T follicular helper cell (primary cell): ENCODE measurements at regions not wholly inside any gene's neighbourhood (a gene's known extent, or its start where the extent isn't known, plus 50 kb on each side); places are given as distances from the start of the nearest gene placed in this dataset.

Experiments
- DNase-seq: peaks from one replicate; pipeline ENCODE4 v3.0.0-alpha.2; 2020; ENCODE audit warnings: low read depth

DNA sequence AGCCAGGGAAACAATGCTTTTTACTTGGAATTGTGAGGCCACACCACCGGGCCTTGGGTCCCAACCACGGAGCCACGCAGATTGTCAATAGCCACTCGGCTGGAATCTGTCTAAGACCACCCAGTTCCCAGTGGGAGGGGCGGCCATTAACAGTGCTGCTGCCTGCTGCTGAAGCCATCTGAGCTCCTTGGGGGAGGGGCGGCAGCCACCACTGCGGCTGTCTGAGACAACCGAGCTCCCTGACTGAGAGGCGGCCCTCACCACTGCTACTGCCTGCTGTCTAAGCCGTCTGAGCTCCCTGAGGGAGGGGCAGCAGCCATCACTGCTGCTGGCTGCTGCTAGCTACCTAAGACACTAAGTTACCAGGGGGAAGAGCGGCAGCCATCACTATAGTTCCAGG lies 64.3 kb downstream of the DMRTA2 start:
- DNase-seq, result no peak

DNA sequence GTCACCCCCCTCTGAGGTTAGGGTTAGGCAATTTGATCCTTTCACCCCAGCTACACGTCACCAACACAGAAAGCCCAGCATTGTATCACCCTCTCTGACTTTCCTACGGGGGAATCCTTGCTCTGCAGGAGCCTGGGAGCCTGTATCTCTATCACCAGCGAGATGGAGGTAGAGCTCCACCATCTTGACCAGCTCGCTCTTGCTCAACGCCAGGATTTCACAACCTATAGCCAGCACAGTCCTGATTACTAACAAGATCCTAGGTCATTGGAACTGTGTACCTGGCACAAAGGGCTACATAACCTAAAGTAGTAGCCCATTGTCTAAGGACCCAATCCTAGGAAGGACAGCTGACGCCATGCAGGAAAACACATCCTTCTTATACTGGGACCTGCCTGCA lies 66.1 kb downstream of the DMRTA2 start:
- no peak for DNase-seq

DNA sequence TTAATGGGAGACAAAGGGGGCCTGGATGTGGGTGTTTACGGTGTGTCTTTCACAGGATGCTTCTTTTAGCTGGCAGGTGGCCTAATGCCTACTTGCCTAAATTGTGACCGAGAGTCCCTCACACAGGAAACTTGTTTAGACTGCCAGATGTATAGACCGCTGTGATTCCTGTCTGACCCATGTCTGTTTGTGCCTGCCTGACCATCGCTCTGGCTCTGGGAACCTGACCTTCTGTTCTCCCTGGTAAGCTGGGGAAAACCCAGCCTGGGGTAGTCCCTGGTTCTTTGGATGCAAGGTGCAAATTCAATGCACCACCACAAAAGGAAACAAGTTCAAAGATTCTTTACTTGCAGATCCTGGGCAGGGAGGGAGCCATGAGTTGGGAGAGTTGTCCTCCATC lies 68.4 kb downstream of the DMRTA2 start:
- DNase-seq, result no peak

DNA sequence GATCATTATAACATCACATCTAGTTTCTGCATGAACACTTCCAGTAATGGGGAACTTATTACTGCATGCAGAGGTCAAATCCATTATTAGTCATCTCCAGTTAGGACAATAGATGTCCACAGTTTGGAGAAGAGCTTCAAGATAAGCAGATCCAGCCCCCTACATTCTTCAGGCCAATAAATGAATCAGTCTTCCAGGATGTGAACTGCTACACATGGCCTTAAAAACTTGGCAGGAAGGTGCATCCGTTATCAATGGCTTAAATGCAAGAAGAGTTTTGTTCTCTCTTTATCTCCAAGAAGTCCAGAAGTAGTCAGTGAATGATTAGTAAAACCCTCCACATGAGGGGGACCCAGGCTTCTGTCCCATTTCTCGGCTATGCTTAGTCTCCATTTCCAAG lies 70.8 kb downstream of the DMRTA2 start:
- DNase-seq, result no peak

DNA sequence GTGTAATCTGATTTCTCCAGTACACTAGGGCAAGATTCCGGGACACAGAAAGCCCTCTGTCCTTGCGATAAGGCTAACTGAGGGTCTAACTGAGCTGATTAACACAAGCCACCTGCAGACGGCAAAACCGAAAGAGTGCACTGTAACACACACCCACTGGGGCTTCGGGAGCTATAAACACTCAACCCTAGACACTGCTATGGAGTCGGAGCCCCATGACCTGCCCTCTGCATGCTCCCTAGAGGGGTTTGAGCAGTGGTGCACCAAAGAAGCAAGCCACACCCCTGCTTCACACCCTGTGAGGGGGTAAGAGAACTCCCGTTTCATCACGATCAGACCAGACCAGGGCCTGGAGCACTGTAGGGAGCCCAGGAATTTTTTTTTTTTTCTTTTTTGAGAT lies 72.4 kb downstream of the DMRTA2 start:
- no peak for DNase-seq

DNA sequence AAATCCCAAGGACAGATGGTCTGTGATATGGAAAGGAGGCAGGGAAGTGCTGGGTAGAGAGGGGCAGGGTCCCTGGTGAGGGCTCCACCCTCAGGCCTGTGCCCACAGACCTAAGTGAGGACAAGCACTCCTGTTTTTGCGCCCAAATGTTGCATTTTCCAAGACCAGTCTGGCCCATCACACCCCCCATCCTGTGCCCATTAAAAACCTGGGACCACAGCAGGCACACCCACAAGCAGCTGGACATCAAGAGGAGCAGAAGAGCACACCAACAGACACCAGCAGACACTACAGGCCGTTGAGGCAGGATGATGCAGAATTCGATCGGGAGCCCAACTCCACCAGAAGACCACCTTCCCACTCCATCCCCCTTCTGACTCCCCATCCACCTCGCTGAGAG lies 72.8 kb downstream of the DMRTA2 start:
- DNase-seq, result no peak

DNA sequence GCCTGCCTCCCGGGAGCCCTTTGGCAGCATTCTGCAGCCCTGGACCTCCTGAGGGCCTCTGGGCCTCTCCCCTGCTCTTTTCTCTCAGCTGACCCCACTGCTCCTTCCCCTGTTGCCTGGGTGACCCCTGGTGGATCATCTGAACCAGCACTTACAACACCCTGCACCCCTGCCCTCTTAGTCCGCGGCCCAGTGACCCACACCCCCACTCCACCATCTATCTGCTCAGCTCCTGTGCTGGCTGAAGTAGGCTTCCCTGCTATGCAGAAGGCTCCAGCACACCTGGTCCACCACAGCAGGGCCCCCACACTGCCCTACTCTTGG lies 74.0 kb downstream of the DMRTA2 start:
- DNase-seq, result no peak

DNA sequence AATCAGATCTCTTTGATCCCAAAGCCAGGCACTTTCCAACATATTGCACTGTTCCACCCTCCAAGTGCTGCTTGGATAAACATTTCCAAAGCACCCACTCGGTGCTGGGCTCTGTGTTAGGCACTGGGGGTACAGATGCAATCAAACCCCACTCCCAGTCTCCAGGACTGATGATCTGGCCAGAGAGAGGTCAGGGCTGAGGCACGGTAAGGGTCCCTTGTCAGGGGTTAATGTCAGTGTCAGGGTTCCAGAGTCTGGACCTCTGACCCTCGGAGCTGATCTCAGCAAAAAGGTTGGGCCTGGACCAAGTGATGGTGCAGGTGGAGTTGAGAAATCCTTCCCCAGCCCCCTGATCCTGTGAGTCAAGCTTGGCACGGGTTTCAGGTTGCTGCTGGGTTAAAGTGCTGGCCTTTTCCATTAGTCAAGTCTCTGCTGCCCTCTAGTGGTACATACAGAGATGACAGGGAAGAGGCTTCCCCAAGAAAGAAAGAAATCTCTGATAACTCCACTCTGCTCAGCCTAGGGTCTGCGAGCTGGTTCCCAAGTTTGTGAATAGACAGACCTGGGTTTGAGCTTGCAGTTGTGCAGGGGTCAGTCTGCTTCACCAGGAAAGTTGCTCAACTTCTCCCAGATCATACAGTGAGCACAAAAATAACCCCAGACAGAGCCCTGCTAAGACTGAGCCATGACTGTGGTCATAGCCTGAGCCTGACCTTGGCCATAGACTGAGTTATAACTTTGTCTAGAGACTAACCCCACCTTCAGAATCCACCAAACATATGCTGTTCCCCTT lies 74.6 kb downstream of the DMRTA2 start:
- peak; percentile 22 for DNase-seq

DNA sequence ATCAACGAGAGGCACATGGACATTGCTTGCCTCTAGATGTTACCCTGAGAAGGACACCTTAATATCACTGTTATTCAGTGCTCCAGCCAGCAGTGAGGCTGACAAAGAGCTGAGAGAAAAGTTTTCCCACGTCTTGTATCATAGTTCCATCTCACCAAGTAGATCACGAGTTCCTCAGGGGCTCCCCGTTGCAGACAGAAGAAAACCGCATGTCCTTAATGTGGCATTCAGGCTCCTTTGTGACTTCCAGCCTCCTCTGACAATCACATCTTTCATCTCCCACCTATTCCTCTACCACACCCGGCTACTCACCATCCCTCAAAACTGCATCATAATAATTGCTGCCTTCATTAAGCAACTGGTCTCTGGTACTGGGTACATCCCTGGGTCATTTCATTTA lies 75.3 kb downstream of the DMRTA2 start:
- no peak for DNase-seq

DNA sequence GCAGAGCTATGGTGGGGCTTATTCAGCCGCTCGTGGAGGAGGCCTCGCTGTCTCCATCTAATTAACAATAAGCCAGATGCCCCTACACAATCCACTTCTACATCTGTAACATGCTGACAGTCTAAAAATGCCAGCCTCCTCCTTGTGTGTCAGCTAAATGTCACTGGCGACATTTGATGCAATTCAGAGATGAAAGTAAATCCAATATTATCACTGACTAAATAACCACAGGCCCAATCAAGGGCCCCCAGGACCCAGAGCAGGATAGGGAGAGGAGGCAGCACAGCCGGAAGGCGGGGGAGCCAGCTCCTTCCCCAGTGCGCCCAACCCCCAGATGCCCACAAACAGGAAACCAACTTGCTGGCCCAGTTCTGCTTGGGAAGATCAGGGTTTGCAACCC lies 76.6 kb downstream of the DMRTA2 start:
- DNase-seq, result no peak

DNA sequence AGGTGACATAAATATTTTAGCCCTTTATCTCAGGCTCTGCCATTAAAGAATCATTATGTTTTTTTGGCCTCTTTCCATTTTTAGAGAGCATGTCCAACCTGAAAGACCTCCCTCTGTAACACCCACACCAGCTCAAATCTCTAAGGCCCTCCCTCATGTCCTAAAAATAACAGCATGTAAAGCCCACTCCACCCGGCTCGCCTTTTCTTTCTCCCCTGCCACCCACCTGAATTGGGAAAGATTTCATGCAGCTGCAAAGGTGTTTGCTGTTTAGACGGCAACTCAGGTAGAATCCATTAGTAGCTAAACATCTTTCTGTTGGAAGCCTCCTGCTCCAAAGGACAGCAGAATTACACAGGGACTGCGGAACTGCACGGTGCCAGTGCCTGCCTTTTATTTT lies 79.9 kb downstream of the DMRTA2 start:
- no peak for DNase-seq

DNA sequence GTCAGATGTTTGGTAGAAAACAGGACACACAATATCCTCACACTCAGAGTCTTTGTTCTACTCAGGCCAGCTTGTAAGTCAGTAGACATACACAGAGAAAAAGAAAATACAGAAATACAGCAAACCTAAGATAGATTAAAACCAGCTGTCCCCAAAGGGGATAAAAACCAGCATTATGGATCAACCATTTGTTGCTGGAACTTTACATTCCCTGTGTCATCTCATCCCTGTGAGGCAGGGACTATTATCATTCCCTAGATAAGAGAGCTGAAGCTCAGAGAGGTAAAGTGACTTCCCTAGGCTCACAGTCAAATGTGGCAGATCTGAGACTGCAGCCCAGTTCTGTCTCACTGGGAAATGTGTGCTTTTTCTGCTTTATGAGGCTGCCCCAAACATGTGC lies 80.7 kb downstream of the DMRTA2 start:
- DNase-seq, result no peak

DNA sequence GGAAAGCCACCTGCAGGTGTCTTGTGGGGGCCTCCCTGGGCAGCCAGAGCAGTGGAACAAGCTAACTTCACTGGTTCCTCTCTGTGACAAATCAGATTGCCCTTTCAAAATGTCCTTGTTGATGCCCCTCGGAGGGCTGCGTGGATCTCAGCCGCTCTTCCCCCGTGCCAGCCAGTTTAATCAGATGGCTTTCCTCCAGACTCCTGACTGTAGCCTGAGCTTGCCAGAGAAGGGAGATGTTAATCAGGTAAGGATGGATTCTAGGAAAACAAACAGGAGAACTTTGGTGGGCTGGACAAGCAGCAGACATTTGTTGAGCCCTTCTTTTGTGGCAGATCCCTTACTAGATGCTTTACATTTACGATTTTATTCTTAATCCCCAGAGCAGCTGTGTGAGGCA lies 88.2 kb downstream of the DMRTA2 start:
- DNase-seq, result no peak

DNA sequence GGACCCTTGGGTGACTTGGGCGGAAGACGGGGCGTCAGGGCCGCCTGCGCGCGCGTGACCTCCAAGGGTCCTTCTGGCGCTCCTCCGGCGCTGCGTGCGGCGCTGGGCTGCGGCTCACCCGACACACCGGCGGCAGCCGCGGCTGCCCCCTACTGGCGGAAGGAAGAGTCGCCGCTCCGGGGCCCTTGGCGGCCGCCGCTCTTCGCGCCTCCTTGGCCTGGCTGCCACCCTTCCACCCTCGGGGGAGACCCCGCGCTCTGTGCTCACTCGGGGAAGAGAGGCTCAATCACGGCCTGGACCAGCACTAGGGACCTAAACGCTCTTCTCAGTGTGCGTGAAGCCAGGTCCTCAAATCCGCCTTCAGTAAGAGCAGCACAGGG lies 89.7 kb downstream of the DMRTA2 start:
- DNase-seq, result peak; percentile 7

DNA sequence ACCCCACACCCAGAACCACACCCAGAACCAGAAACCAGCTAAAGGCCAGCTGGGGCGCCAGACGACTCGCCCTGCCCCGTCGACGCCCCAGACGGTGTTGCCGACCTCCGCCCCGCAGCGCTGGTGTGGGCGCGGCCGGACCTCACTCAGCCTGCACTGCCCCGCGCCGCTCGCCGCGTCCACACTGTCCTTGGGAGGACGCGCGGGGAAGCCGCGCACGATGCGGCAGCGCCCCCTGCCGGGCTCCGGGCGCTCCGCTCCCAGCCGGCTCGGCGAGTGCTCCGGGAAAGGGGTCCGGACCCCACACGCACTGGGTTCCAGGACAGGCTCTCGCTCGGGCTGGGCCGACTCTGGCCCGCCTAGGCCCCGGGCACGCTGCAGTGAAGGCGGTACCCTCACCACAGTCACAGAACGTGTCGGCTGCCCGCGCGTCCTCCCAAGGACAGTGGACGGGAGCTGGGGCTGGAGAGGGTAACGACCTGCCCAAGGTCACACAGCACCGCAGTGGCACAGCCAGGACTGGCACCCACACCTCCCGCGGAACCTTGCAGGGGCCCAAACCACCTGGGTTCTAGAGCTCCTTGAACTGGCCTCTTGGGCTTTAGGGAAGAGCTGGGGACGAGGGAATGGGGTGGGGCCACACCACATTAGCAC lies 90.2 kb downstream of the DMRTA2 start:
- DNase-seq, result peak; percentile 3

DNA sequence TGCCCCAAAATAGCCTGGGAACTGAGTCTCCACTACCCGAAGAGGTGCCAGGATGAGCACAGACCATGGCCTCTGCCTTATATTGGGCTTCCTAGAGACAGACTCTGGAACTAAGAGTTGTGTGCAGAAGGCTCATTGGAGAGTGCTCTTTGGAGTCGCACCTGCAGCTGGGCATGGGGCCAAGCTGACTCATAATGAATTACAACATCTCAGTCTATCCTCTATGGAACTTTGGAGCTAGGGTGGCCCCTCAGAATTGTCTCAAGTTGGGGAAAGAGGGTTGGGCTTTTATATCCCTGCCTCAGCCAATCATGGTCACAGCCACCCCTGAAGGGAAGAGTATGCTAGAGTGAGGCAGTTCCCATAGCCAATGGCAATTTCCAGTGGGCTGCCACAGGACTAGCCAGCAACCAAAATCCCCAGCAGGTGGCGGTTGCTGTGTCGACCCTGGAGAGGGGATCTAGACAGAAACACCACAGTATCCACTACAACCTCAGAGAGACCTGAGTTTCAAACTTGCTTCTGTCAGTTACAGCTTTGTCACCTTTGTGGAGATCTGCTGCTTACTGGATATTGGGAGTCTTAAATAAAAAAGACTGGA lies 93.8 kb downstream of the DMRTA2 start:
- no peak for DNase-seq

DNA sequence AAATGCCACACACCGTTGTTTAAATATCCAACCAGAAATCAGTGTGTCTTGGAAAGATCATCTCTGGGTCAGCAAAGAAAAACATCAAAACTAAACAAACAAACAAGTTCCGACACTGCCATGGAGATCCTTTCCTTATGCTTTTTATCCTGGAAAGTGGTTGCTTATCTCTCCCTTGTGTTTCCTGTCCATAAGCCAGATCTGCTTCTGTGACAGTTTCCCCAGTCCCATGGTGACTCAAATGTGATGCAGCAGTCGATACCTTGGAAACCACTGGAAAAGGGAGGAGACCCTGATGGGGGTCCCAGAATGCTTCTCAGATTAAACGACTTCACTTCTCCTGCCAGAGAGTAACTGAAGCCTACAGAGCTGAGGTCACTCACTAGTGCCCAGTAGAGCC lies 94.7 kb downstream of the DMRTA2 start:
- no peak for DNase-seq

DNA sequence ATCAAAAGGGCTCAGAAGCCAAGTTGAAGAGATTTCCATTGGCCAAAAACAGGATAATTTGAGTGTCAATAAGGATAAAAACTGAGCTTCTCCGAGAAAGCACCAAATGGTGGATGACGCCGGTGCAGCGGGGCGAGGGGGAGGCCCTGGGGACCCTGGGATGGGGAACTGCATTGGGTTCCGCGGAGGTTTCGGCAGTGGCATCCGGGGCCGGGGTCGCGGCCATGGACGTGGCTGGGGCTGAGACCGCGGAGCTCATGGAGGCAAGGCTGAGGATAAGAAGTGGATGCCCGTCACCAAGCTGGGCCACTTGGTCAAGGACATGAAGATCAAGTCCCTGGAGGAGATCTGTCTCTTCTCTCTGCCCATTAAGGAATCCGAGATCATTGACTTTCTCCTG lies 97.2 kb downstream of the DMRTA2 start:
- no peak for DNase-seq

DNA sequence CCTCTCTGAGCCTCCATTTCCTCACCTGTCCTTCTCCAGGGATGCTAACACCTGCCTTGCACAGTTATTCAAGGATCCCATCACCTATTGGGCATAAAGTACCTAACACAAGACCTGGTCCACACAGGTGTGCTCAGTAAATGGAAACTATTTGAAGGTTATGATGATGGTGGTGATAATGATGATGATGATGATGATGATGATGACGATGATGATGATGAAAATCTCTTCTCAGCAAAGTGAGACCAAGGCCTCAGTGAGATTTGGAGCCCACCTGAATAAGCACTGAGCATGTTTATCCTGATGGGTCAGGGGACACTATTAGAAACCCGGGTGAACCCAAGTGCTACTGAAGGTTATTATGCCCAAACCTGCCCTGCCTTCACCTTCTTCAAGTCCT lies 100.7 kb downstream of the DMRTA2 start:
- DNase-seq, result no peak

DNA sequence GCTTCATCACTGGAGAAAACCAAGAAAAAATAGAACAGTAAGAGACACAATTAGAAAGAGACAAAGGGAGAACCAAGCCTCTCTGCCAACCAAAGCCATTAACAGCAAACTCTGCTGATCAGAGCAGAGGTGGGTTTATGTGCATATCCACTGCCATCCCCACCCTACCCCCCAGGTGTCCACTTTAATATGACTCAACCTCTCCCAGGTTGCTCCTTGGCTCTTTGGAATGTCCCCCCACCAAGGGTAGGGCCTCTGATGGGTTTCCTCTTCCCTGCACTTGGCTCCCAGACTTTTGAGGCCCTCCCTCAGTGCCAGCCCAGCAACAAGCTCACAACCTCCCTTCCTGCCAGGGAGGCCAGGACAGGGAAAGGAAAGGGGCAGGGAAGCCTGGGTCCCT lies 104.8 kb downstream of the DMRTA2 start:
- no peak for DNase-seq

DNA sequence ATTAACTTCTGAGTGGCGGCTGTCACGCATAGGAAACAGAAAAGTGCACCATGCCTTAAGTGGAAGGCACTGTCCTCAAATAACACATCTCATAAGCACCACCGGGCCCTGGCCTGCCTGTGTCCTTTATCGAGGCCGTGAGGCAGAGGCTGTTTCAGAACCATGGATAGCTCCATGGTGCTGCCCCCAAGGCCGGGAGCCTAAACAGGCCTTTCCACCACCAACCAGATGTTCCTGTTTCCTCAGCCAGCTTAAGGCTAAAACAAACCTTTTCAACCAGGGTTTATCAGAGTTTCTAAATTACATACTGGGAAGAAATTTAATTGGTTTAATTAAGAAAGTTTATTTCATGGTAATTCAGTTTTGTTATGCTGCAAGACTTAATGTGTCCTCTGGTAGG lies 114.4 kb downstream of the DMRTA2 start:
- DNase-seq, result no peak

DNA sequence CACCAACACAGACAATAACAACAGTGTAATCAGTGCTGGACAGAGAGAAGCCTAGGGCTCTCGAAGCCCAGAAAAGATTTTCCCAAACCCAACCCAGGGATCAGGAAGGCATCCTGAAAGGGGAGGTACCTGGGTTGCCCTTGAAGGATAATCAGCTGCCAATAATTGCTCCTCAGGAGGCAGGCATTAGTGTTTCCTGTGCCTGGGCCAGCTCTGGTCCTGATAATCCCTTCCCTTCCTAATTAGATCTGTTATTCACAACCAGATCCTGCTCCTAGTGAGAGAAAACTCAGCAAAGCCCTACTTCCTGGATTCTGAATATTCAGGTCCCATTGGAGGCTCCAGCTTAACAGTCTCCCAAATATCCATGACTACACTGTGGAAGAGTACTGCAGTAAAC lies 117.4 kb downstream of the DMRTA2 start:
- DNase-seq, result no peak

DNA sequence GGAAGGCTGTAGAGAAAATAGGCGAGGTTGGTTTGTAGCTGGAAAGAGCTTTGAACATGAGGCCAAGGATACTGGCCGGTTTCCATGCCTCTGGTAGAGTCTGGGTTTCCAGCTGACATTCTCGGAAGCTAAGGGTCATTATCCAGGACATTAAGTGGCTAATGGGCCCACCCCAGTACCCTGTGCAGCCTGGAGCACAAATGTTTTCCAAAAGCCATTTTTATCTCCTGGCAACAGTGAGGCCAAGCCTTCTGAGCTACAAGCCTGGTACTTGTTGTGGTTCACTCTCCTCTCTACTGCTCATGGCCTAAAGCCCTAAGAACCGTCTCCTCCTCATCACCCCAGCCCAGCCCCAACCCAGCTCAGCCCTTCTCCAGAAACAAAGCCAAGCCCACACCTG lies 122.9 kb downstream of the DMRTA2 start:
- DNase-seq, result no peak

DNA sequence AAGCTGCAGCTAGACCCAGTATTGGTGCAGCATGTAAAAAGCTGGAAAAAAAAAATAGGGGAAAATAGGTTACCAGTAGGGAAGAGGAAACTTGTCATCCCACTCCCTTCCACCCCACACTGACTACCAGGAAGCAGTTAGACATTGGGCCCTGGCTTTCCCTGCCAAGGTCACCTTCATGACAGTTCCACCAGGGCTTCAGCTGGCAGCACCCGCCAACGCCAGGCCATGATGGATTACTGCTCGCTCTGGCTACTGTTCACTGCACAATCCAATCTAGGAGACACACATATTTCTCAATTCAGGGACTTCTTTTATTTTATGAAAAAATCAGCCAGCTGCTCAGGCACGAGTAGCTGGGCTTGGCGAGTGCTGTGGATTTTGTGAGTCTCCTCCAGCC lies 127.7 kb downstream of the DMRTA2 start:
- no peak for DNase-seq
